GM10266 (cell line): ENCODE measurements at regions not wholly inside any gene's neighbourhood (a gene's known extent, or its start where the extent isn't known, plus 50 kb on each side); places are given as distances from the start of the nearest gene placed in this dataset.

Experiments
- DNase-seq: peaks from one replicate; pipeline ENCODE4 v3.0.0; 2012; ENCODE audit errors: extremely low spot score
- CTCF ChIP-seq: IDR thresholded peaks from 2 replicates; pipeline ENCODE4 v1.5.1; 2012; ENCODE audit warnings: mild to moderate bottlenecking, low read depth; ENCODE audit not compliant: control insufficient read depth, insufficient read depth; ENCODE audit errors: missing control alignments

GRCh38 chr15:54962637-54963036 is 234.1 kb downstream of the RSL24D1 start:
- DNase-seq: no peak

GRCh38 chr15:54960266-54960665 is 236.5 kb downstream of the RSL24D1 start:
- TF ChIP-seq CTCF: no peak
- no peak for DNase-seq

More at GRCh38 chr15:54962637-54963036, 234.1 kb downstream of the RSL24D1 start:
- TF ChIP-seq CTCF: no peak

- no peak for DNase-seq
- TF ChIP-seq CTCF: no peak
These were observed 255.3 kb downstream of the RSL24D1 start for GRCh38 chr15:54941417-54941816.

- DNase-seq: no peak
- no peak for TF ChIP-seq CTCF
These were observed 279.4 kb downstream of the RSL24D1 start for GRCh38 chr15:54917312-54917711.

GRCh38 chr15:54915380-54915779 is 281.4 kb downstream of the RSL24D1 start:
- TF ChIP-seq CTCF: no peak
- no peak for DNase-seq

GRCh38 chr15:54884312-54884711 is 312.4 kb downstream of the RSL24D1 start:
- no peak for DNase-seq
- no peak for TF ChIP-seq CTCF

- TF ChIP-seq CTCF: no peak
- DNase-seq: no peak
These were observed 336.8 kb downstream of the RSL24D1 start for GRCh38 chr15:54859982-54860381.

- no peak for DNase-seq
- TF ChIP-seq CTCF: no peak
These were observed 342.1 kb downstream of the RSL24D1 start for GRCh38 chr15:54854667-54855066.
